Spinal cord (tissue), 9 donors: ENCODE measurements at regions not wholly inside any gene's neighbourhood (a gene's known extent, or its start where the extent isn't known, plus 50 kb on each side); places are given as distances from the start of the nearest gene placed in this dataset.
A peak's percentile ranks its signal among the peaks of the same experiment; 100 is the strongest.

Experiments
- DNase-seq, 6 donors: peaks; one replicate each; pipeline versions ENCODE4 v3.0.0 to v3.0.0-alpha.2; 2013 to 2015; ENCODE audit warnings: low spot score in 6 of 6, low read depth in 4 of 6
- H3K27ac ChIP-seq: one replicate; pipeline ENCODE4 v1.5.1; 2013; ENCODE audit warnings: low read depth, low read length, control low read depth
- H3K27me3 ChIP-seq: one replicate; pipeline ENCODE4 v1.6.1; 2013; ENCODE audit warnings: low read length; ENCODE audit not compliant: control insufficient read depth, insufficient read depth
- H3K36me3 ChIP-seq: one replicate; pipeline ENCODE4 v1.6.1; 2013; ENCODE audit warnings: low read length; ENCODE audit not compliant: control insufficient read depth, insufficient read depth
- H3K4me1 ChIP-seq: one replicate; pipeline ENCODE4 v1.6.1; 2013; ENCODE audit warnings: low read length; ENCODE audit not compliant: control insufficient read depth, insufficient read depth
- H3K4me3 ChIP-seq: one replicate; pipeline ENCODE4 v1.5.1; 2013; ENCODE audit warnings: low read depth, low read length, control low read depth
- H3K9me3 ChIP-seq: one replicate; pipeline ENCODE4 v1.6.1; 2013; ENCODE audit warnings: low read length; ENCODE audit not compliant: control insufficient read depth, insufficient read depth
- WGBS: methylation state at CpG from one replicate; pipeline ENCODE4 v1.1.5; 2013; ENCODE audit warnings: missing lambda C conversion rate; ENCODE audit not compliant: insufficient coverage; 5-methylcytosine and 5-hydroxymethylcytosine counted together
- donor health status: healthy.

GRCh38 chr6:56746767-56747504, 104.2 kb upstream of the DST start:
- WGBS = 79% methylated on average over 2 of the region's 4 CpGs
- H3K4me1 ChIP-seq = no peaks in the 10 kb centered on the region
- DNase-seq = no peak
- H3K4me3 ChIP-seq = no peak overlapping the region
- H3K27ac ChIP-seq = no peak overlapping the region
- H3K27me3 ChIP-seq = no peaks in the 10 kb centered on the region
- no peaks in the 10 kb centered on the region for H3K9me3 ChIP-seq
- no peaks in the 10 kb centered on the region for H3K36me3 ChIP-seq

GRCh38 chr6:56745971-56746370, 103.3 kb upstream of the DST start:
- no peak for DNase-seq
- no peaks in the 10 kb centered on the region for H3K27me3 ChIP-seq
- H3K4me1 ChIP-seq = no peaks in the 10 kb centered on the region
- no peak overlapping the region for H3K4me3 ChIP-seq
- H3K36me3 ChIP-seq = no peaks in the 10 kb centered on the region
- H3K9me3 ChIP-seq = no peaks in the 10 kb centered on the region
- WGBS = no CpG with 5 or more reads among the region's 2 CpGs
- H3K27ac ChIP-seq = no peak overlapping the region

GRCh38 chr6:56745081-56745480, 102.4 kb upstream of the DST start:
- no CpG with 5 or more reads among the region's 2 CpGs for WGBS
- H3K27ac ChIP-seq = no peak overlapping the region
- peaks cover 2% of the 10 kb centered on the region for H3K4me1 ChIP-seq

GRCh38 chr6:56744528-56744927, 101.8 kb upstream of the DST start:
- no peak for DNase-seq
- H3K9me3 ChIP-seq = no peaks in the 10 kb centered on the region
- 88% methylated on average over 1 of the region's 3 CpGs for WGBS

More at GRCh38 chr6:56745081-56745480, 102.4 kb upstream of the DST start:
- H3K36me3 ChIP-seq = no peaks in the 10 kb centered on the region
- DNase-seq = no peak
- no peaks in the 10 kb centered on the region for H3K27me3 ChIP-seq
- no peak overlapping the region for H3K4me3 ChIP-seq
- H3K9me3 ChIP-seq = no peaks in the 10 kb centered on the region

GRCh38 chr6:56742122-56742791, 99.6 kb upstream of the DST start:
- Histone ChIP-seq H3K27ac (peak overlapping the region; percentile 44), H3K9me3 (no peaks in the 10 kb centered on the region), H3K4me3 (peak overlapping the region; percentile 17), H3K27me3 (no peaks in the 10 kb centered on the region), H3K36me3 (no peaks in the 10 kb centered on the region), H3K4me1 (peaks cover 4% of the 10 kb centered on the region)
- DNase-seq = no peak
- 70% methylated on average over 2 of the region's 6 CpGs for WGBS

More at GRCh38 chr6:56744528-56744927, 101.8 kb upstream of the DST start:
- no peaks in the 10 kb centered on the region for H3K36me3 ChIP-seq
- H3K4me3 ChIP-seq = no peak overlapping the region
- no peak overlapping the region for H3K27ac ChIP-seq
- H3K4me1 ChIP-seq = peaks cover 4% of the 10 kb centered on the region
- no peaks in the 10 kb centered on the region for H3K27me3 ChIP-seq

- no peaks in the 10 kb centered on the region for H3K27me3 ChIP-seq
- no peaks in the 10 kb centered on the region for H3K36me3 ChIP-seq
- peaks cover 4% of the 10 kb centered on the region for H3K4me1 ChIP-seq
- H3K9me3 ChIP-seq = no peaks in the 10 kb centered on the region
- H3K27ac ChIP-seq = peak overlapping the region; percentile 63
- no peak overlapping the region for H3K4me3 ChIP-seq
- no peak for DNase-seq
Observed at GRCh38 chr6:56741472-56741871, 98.8 kb upstream of the DST start.

GRCh38 chr6:56739836-56740815, 97.4 kb upstream of the DST start:
- no peaks in the 10 kb centered on the region for H3K36me3 ChIP-seq
- H3K4me1 ChIP-seq = peaks cover 4% of the 10 kb centered on the region
- WGBS = 100% methylated on average over 7 of the region's 8 CpGs
- DNase-seq = no peak
- no peaks in the 10 kb centered on the region for H3K27me3 ChIP-seq
- no peak overlapping the region for H3K27ac ChIP-seq
- no peaks in the 10 kb centered on the region for H3K9me3 ChIP-seq
- H3K4me3 ChIP-seq = no peak overlapping the region

- WGBS = 97% methylated on average over 3 of the region's 4 CpGs
- DNase-seq = no peak
Observed at GRCh38 chr6:56736804-56737203, 94.1 kb upstream of the DST start.

GRCh38 chr6:56734335-56734734, 91.6 kb upstream of the DST start:
- H3K4me3 ChIP-seq = no peak overlapping the region
- H3K4me1 ChIP-seq = no peaks in the 10 kb centered on the region
- no peaks in the 10 kb centered on the region for H3K27me3 ChIP-seq
- WGBS = no CpG with 5 or more reads among the region's 2 CpGs
- no peaks in the 10 kb centered on the region for H3K9me3 ChIP-seq
- no peak for DNase-seq
- H3K27ac ChIP-seq = no peak overlapping the region
- H3K36me3 ChIP-seq = no peaks in the 10 kb centered on the region

More at GRCh38 chr6:56736804-56737203, 94.1 kb upstream of the DST start:
- peaks cover 4% of the 10 kb centered on the region for H3K4me1 ChIP-seq
- H3K36me3 ChIP-seq = no peaks in the 10 kb centered on the region
- H3K4me3 ChIP-seq = no peak overlapping the region
- no peaks in the 10 kb centered on the region for H3K9me3 ChIP-seq
- no peaks in the 10 kb centered on the region for H3K27me3 ChIP-seq
- no peak overlapping the region for H3K27ac ChIP-seq
